ENCODE measurements at regions not wholly inside any gene's neighbourhood (a gene's known extent, or its start where the extent isn't known, plus 50 kb on each side); places are given as distances from the start of the nearest gene placed in this dataset.
A peak's percentile ranks its signal among the peaks of the same experiment; 100 is the strongest.

- intact Hi-C loops (cut with DNase I): loop anchor here in 5 of 10 donors (5.0 to 10.0 kb wide), 7 partner anchors 72 to 419 kb away; partner anchors contain the start of gene UBL3 (in 2 of the 5)
- DNase-seq (peak; percentile 34 to 42), ATAC-seq (peak; percentile 52 to 85 (median 80))
- peak; percentile 40 to 87 (median 75) for TF ChIP-seq CTCF (IDR thresholded peaks at IDR 0.05)
- Histone ChIP-seq H3K27me3 (no peaks in the 10 kb centered on the region), H3K4me3 (no peak overlapping the region), H3K4me1 (peaks cover 12 to 38% (median 26%) of the 10 kb centered on the region in 9 donors), H3K9me3 (no peaks in the 10 kb centered on the region), H3K27ac (peak overlapping the region in 9 of 10 donors; percentile 9 to 72 (median 34)), H3K36me3 (no peaks in the 10 kb centered on the region)
- WGBS, 2 donors: 41 to 46% methylated on average over 12 of the region's 12 CpGs
These were observed 73.4 kb upstream of the UBL3 start for GRCh38 chr13:29923554-29924481.

GRCh38 chr13:29922896-29923295 lies 72.5 kb upstream of the UBL3 start:
- TF ChIP-seq CTCF (IDR thresholded peaks at IDR 0.05): no peak
- DNase-seq (no peak), ATAC-seq (no peak)
- H3K36me3 ChIP-seq: no peaks in the 10 kb centered on the region
- 92 to 94% methylated on average over 3 of the region's 3 CpGs for WGBS, 2 donors
- no peaks in the 10 kb centered on the region for H3K27me3 ChIP-seq
- H3K4me3 ChIP-seq: no peak overlapping the region
- no peaks in the 10 kb centered on the region for H3K9me3 ChIP-seq
- H3K4me1 ChIP-seq: peaks cover 12 to 38% (median 26%) of the 10 kb centered on the region in 9 donors
- intact Hi-C loops (cut with DNase I): loop anchor here in 5 of 10 donors (5.0 to 10.0 kb wide), 7 partner anchors 71 to 418 kb away; partner anchors contain the start of gene UBL3 (in 2 of the 5)
- H3K27ac ChIP-seq: peak overlapping the region in 5 of 10 donors; percentile 6 to 72 (median 56)

- no peak for DNase-seq
- 71 to 73% methylated on average over 7 of the region's 7 CpGs for WGBS, 2 donors
- Histone ChIP-seq H3K27me3 (no peaks in the 10 kb centered on the region), H3K9me3 (no peaks in the 10 kb centered on the region), H3K4me3 (no peak overlapping the region), H3K36me3 (no peaks in the 10 kb centered on the region), H3K27ac (peak overlapping the region in 1 of 10 donors; percentile 6), H3K4me1 (peaks cover 12 to 38% (median 26%) of the 10 kb centered on the region in 9 donors)
- intact Hi-C loops (cut with DNase I): loop anchor here in 5 of 10 donors (5.0 to 10.0 kb wide), 7 partner anchors 70 to 418 kb away; partner anchors contain the start of gene UBL3 (in 2 of the 5)
- no peak for TF ChIP-seq CTCF (IDR thresholded peaks at IDR 0.05)
- ATAC-seq: no peak
These were observed 71.9 kb upstream of the UBL3 start for GRCh38 chr13:29922281-29922821.

- H3K9me3 ChIP-seq: no peaks in the 10 kb centered on the region
- no peak for ATAC-seq
- 95 to 96% methylated on average over 6 of the region's 6 CpGs for WGBS, 2 donors
- intact Hi-C loops (cut with DNase I): loop anchor here in 5 of 10 donors (5.0 to 10.0 kb wide), 7 partner anchors 69 to 417 kb away; partner anchors contain the start of gene UBL3 (in 2 of the 5)
- no peak overlapping the region for H3K4me3 ChIP-seq
- peaks cover 12 to 38% (median 26%) of the 10 kb centered on the region in 9 donors for H3K4me1 ChIP-seq
- no peak for DNase-seq
- H3K27me3 ChIP-seq: no peaks in the 10 kb centered on the region
- H3K36me3 ChIP-seq: no peaks in the 10 kb centered on the region
- TF ChIP-seq CTCF (IDR thresholded peaks at IDR 0.05): no peak
- H3K27ac ChIP-seq: no peak overlapping the region
These were observed 71.1 kb upstream of the UBL3 start for GRCh38 chr13:29921542-29921941.
